ENCODE measurements at regions not wholly inside any gene's neighbourhood (a gene's known extent, or its start where the extent isn't known, plus 50 kb on each side); places are given as distances from the start of the nearest gene placed in this dataset.

GRCh38 chr13:26460648-26461047, 96.8 kb upstream of the WASF3 start:
- Histone ChIP-seq H3K9me3 (no peaks in the 10 kb centered on the region), H3K27me3 (ENCODE audit: insufficient read depth in 3 of 3, low read length in 2 of 3) (peaks cover 0 to 31% (median 1%) of the 10 kb centered on the region in 3 donors), H3K4me1 (no peaks in the 10 kb centered on the region), H3K36me3 (ENCODE audit: insufficient read depth in 1 of 2, low read depth in 1 of 2) (no peaks in the 10 kb centered on the region), H3K27ac (peak overlapping the region; percentile 53), H3K4me3 (no peak overlapping the region)
- DNase-seq = peak; percentile 81 to 92
- intact Hi-C loops (cut with DNase I) = no loop called here
- WGBS, 3 donors = 17 to 29% (median 17%) methylated on average over 6 of the region's 6 CpGs
- ATAC-seq = peak; percentile 54 to 83 (median 78)
- TF ChIP-seq CTCF (IDR thresholded peaks at IDR 0.05) = no peak

GRCh38 chr13:26463296-26463695, 94.2 kb upstream of the WASF3 start:
- intact Hi-C loops (cut with DNase I) = no loop called here
- 88 to 94% (median 94%) methylated on average over 6 of the region's 6 CpGs for WGBS, 3 donors
- TF ChIP-seq CTCF (IDR thresholded peaks at IDR 0.05) = no peak
- no peaks in the 10 kb centered on the region for H3K36me3 ChIP-seq (ENCODE audit: insufficient read depth in 1 of 2, low read depth in 1 of 2)
- H3K4me1 ChIP-seq = no peaks in the 10 kb centered on the region
- no peak overlapping the region for H3K27ac ChIP-seq
- DNase-seq (no peak), ATAC-seq (no peak)
- no peaks in the 10 kb centered on the region for H3K9me3 ChIP-seq
- H3K4me3 ChIP-seq = no peak overlapping the region
- H3K27me3 ChIP-seq (ENCODE audit: insufficient read depth in 3 of 3, low read length in 2 of 3) = peaks cover 0 to 31% (median 2%) of the 10 kb centered on the region in 3 donors

- 64 to 68% (median 66%) methylated on average over 5 of the region's 5 CpGs for WGBS, 3 donors
- TF ChIP-seq CTCF (IDR thresholded peaks at IDR 0.05) = no peak
- Histone ChIP-seq H3K36me3 (ENCODE audit: insufficient read depth in 1 of 2, low read depth in 1 of 2) (no peaks in the 10 kb centered on the region), H3K27me3 (ENCODE audit: insufficient read depth in 3 of 3, low read length in 2 of 3) (peaks cover 0 to 26% (median 2%) of the 10 kb centered on the region in 3 donors), H3K4me1 (no peaks in the 10 kb centered on the region), H3K9me3 (no peaks in the 10 kb centered on the region), H3K27ac (no peak overlapping the region), H3K4me3 (no peak overlapping the region)
- intact Hi-C loops (cut with DNase I) = no loop called here
- DNase-seq (no peak), ATAC-seq (no peak)
These were observed 93.6 kb upstream of the WASF3 start for GRCh38 chr13:26463848-26464247.

GRCh38 chr13:26465514-26465913, 92.0 kb upstream of the WASF3 start:
- no peak for TF ChIP-seq CTCF (IDR thresholded peaks at IDR 0.05)
- Histone ChIP-seq H3K4me3 (no peak overlapping the region), H3K4me1 (no peaks in the 10 kb centered on the region), H3K36me3 (ENCODE audit: insufficient read depth in 1 of 2, low read depth in 1 of 2) (no peaks in the 10 kb centered on the region), H3K27me3 (ENCODE audit: insufficient read depth in 3 of 3, low read length in 2 of 3) (peaks cover 0 to 23% (median 2%) of the 10 kb centered on the region in 3 donors), H3K27ac (no peak overlapping the region), H3K9me3 (no peaks in the 10 kb centered on the region)
- DNase-seq = peak in 1 of 2 donors; percentile 73
- WGBS, 3 donors = 14 to 25% (median 18%) methylated on average over 12 of the region's 12 CpGs
- intact Hi-C loops (cut with DNase I) = no loop called here
- ATAC-seq = peak in 3 of 4 donors; percentile 45 to 56 (median 51)

GRCh38 chr13:26465954-26466353, 91.5 kb upstream of the WASF3 start:
- no peaks in the 10 kb centered on the region for H3K36me3 ChIP-seq (ENCODE audit: insufficient read depth in 1 of 2, low read depth in 1 of 2)
- no peaks in the 10 kb centered on the region for H3K4me1 ChIP-seq
- no peak for ATAC-seq
- no peak for DNase-seq
- intact Hi-C loops (cut with DNase I) = no loop called here
- peaks cover 0 to 19% (median 2%) of the 10 kb centered on the region in 3 donors for H3K27me3 ChIP-seq (ENCODE audit: insufficient read depth in 3 of 3, low read length in 2 of 3)
- H3K4me3 ChIP-seq = no peak overlapping the region
- no peaks in the 10 kb centered on the region for H3K9me3 ChIP-seq
- no peak overlapping the region for H3K27ac ChIP-seq
- TF ChIP-seq CTCF (IDR thresholded peaks at IDR 0.05) = no peak

Measured in psoas muscle (tissue), 7 donors.